Brain microvascular endothelial cell (primary cell): ENCODE measurements at regions not wholly inside any gene's neighbourhood (a gene's known extent, or its start where the extent isn't known, plus 50 kb on each side); places are given as distances from the start of the nearest gene placed in this dataset.

Source experiments
- DNase-seq: peaks from one replicate; pipeline ENCODE4 v3.0.0-alpha.2; 2020
- H3K27ac ChIP-seq: fragments of 250-450 bp; sonication (Bioruptor Pico); 2 replicates; pipeline ENCODE4 v1.5.1; 2020; ENCODE audit warnings: mild to moderate bottlenecking, moderate library complexity
- H3K27me3 ChIP-seq: fragments of 250-450 bp; sonication (Bioruptor Pico); replicated peaks from 2 replicates; pipeline ENCODE4 v1.5.1; 2020; ENCODE audit warnings: mild to moderate bottlenecking
- H3K36me3 ChIP-seq: fragments of 250-450 bp; sonication (Bioruptor Pico); replicated peaks from 2 replicates; pipeline ENCODE4 v1.5.1; 2020; ENCODE audit warnings: mild to moderate bottlenecking
- H3K4me3 ChIP-seq: 2 replicates; pipeline ENCODE4 v1.5.1; 2011; ENCODE audit warnings: low read depth, mild to moderate bottlenecking, control low read depth, low read length, moderate library complexity
- in situ Hi-C: cut with HindIII; loops from 2 replicates; pipeline ENCODE4 v1.10.0; 2017; ENCODE audit warnings: low sequenced_read_pairs, low pct_ligation_motif_present
- TF ChIP-seq, protein P1 (sequence below): IDR thresholded peaks from 2 replicates; pipeline ENCODE4 v1.5.1; 2011; ENCODE audit warnings: low read depth, mild to moderate bottlenecking, moderate library complexity, low read length, control low read depth, inconsistent platforms; ENCODE audit errors: missing control alignments

GRCh38 chr2:76572981-76573380, 862.3 kb upstream of the GCFC2 start:
- no peak for DNase-seq
- H3K27ac ChIP-seq = no peak overlapping the region
- H3K4me3 ChIP-seq = no peak overlapping the region
- TF ChIP-seq, protein P1, sequence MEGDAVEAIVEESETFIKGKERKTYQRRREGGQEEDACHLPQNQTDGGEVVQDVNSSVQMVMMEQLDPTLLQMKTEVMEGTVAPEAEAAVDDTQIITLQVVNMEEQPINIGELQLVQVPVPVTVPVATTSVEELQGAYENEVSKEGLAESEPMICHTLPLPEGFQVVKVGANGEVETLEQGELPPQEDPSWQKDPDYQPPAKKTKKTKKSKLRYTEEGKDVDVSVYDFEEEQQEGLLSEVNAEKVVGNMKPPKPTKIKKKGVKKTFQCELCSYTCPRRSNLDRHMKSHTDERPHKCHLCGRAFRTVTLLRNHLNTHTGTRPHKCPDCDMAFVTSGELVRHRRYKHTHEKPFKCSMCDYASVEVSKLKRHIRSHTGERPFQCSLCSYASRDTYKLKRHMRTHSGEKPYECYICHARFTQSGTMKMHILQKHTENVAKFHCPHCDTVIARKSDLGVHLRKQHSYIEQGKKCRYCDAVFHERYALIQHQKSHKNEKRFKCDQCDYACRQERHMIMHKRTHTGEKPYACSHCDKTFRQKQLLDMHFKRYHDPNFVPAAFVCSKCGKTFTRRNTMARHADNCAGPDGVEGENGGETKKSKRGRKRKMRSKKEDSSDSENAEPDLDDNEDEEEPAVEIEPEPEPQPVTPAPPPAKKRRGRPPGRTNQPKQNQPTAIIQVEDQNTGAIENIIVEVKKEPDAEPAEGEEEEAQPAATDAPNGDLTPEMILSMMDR = no peak
- in situ Hi-C loops = no loop called here
- H3K27me3 ChIP-seq = no peaks in the 10 kb centered on the region
- no peaks in the 10 kb centered on the region for H3K36me3 ChIP-seq

GRCh38 chr2:76569819-76570218, 859.1 kb upstream of the GCFC2 start:
- in situ Hi-C loops = no loop called here
- Histone ChIP-seq H3K36me3 (no peaks in the 10 kb centered on the region), H3K4me3 (no peak overlapping the region), H3K27ac (no peak overlapping the region), H3K27me3 (no peaks in the 10 kb centered on the region)
- DNase-seq = no peak
- TF ChIP-seq, protein P1 = no peak

- no peaks in the 10 kb centered on the region for H3K27me3 ChIP-seq
- no peaks in the 10 kb centered on the region for H3K36me3 ChIP-seq
- H3K4me3 ChIP-seq = no peak overlapping the region
- TF ChIP-seq, protein P1 = no peak
- H3K27ac ChIP-seq = no peak overlapping the region
- DNase-seq = no peak
- in situ Hi-C loops = no loop called here
These were observed 856.8 kb upstream of the GCFC2 start for GRCh38 chr2:76567478-76567877.

DNA sequence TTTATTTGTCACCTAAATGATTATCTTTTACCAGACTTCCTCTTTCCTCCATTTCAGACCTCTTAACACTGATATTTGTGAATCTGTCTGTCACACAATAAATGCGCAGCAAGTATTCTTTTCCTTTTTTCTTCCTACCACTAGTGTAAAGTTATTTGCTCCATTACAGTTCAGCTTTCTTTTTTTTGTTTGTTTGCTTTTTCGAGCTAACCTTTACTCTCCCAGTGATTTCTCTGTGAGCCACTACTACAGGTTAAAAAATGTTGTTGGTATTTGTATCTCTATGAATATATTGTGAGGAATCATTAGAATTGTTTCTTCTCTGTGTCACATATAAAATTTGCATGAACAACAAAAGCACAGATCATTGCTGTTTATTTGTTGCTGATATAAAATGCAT, 854.0 kb upstream of the GCFC2 start:
- no peak for DNase-seq
- Histone ChIP-seq H3K36me3 (no peaks in the 10 kb centered on the region), H3K27me3 (no peaks in the 10 kb centered on the region), H3K27ac (no peak overlapping the region), H3K4me3 (no peak overlapping the region)
- TF ChIP-seq, protein P1 = no peak
- in situ Hi-C loops = no loop called here

GRCh38 chr2:76563730-76564129, 853.0 kb upstream of the GCFC2 start:
- TF ChIP-seq, protein P1 = no peak
- H3K27ac ChIP-seq = no peak overlapping the region
- DNase-seq = no peak
- no peaks in the 10 kb centered on the region for H3K27me3 ChIP-seq
- no peak overlapping the region for H3K4me3 ChIP-seq
- in situ Hi-C loops = no loop called here
- no peaks in the 10 kb centered on the region for H3K36me3 ChIP-seq

- Histone ChIP-seq H3K36me3 (no peaks in the 10 kb centered on the region), H3K27ac (no peak overlapping the region), H3K27me3 (no peaks in the 10 kb centered on the region), H3K4me3 (no peak overlapping the region)
- in situ Hi-C loops = no loop called here
- TF ChIP-seq, protein P1 = no peak
- DNase-seq = no peak
These were observed 847.4 kb upstream of the GCFC2 start for GRCh38 chr2:76558157-76558556.
